IMR-90 (cell line): ENCODE measurements at regions not wholly inside any gene's neighbourhood (a gene's known extent, or its start where the extent isn't known, plus 50 kb on each side); places are given as distances from the start of the nearest gene placed in this dataset.

Source experiments
- ATAC-seq: fragments of 200-7000 bp; cut with Tn5 transposase; 2 replicates; pipeline ENCODE4 v1.9.1; 2020; ENCODE audit warnings: low read depth, mild to moderate bottlenecking, moderate library complexity
- BruUV-seq: library from RNA; stranded (reverse); fragments of 400-500 nt; replicated peaks from 2 replicates; lab custom pipeline; 2021; lab: Mats Ljungman, UMichigan
- CTCF ChIA-PET: fragments of 300-600 bp; formaldehyde crosslinking; extraction: SDS; loops from one replicate; lab custom pipeline; 2021; ENCODE audit warnings: antibody characterized with exemption; lab: Yijun Ruan, JAX
- POLR2A ChIA-PET: fragments of 300-600 bp; sonication (Branson Sonifier 250); formaldehyde crosslinking; loops from one replicate; lab custom pipeline; 2022; ENCODE audit warnings: antibody characterized with exemption; ENCODE audit not compliant: unreplicated experiment; lab: Charles Lee
- DNase-seq: peaks from one replicate; pipeline ENCODE4 v3.0.0; 2013
- H2AFZ ChIP-seq: replicated peaks from 2 replicates; pipeline ENCODE3; 2013; ENCODE audit warnings: low read length, mild to moderate bottlenecking; ENCODE audit not compliant: poor library complexity
- H2AK5ac ChIP-seq: 2 replicates; pipeline ENCODE4 v1.6.1; 2013; ENCODE audit warnings: low read depth, low read length, inconsistent platforms
- H2AK9ac ChIP-seq: replicated peaks from 2 replicates; pipeline ENCODE3; 2013; ENCODE audit warnings: mild to moderate bottlenecking, low read depth, low read length, moderate library complexity; ENCODE audit not compliant: poor library complexity
- H2BK120ac ChIP-seq: 2 replicates; pipeline ENCODE4 v1.6.1; 2013; ENCODE audit warnings: low read depth, low read length, inconsistent platforms
- H2BK15ac ChIP-seq: 3 replicates; pipeline ENCODE4 v1.6.1; 2013; ENCODE audit warnings: low read depth, low read length, inconsistent platforms
- H2BK20ac ChIP-seq: 2 replicates; pipeline ENCODE4 v1.6.1; 2013; ENCODE audit warnings: low read depth, mild to moderate bottlenecking, inconsistent platforms, low read length, moderate library complexity
- H2BK5ac ChIP-seq: 2 replicates; pipeline ENCODE4 v1.6.1; 2013; ENCODE audit warnings: mild to moderate bottlenecking, low read depth, low read length, inconsistent platforms; ENCODE audit not compliant: poor library complexity, severe bottlenecking
- H3K14ac ChIP-seq: replicated peaks from 2 replicates; pipeline ENCODE4 v1.6.1; 2013; ENCODE audit warnings: low read depth, low read length, inconsistent platforms
- H3K18ac ChIP-seq: 2 replicates; pipeline ENCODE4 v1.6.1; 2013; ENCODE audit warnings: low read depth, low read length, control low read depth
- H3K23ac ChIP-seq: 2 replicates; pipeline ENCODE4 v1.6.1; 2013; ENCODE audit warnings: low read depth, low read length, inconsistent platforms
- H3K27ac ChIP-seq: 2 replicates; pipeline ENCODE4 v1.5.1; 2013; ENCODE audit warnings: mild to moderate bottlenecking, control low read depth, low read length; ENCODE audit not compliant: insufficient read depth
- H3K27me3 ChIP-seq: 2 replicates; pipeline ENCODE4 v1.6.1; 2013; ENCODE audit warnings: low read length; ENCODE audit not compliant: control insufficient read depth, insufficient read depth
- H3K36me3 ChIP-seq: 2 replicates; pipeline ENCODE4 v1.6.1; 2013; ENCODE audit warnings: low read length, mixed read lengths; ENCODE audit not compliant: control insufficient read depth, insufficient read depth
- H3K4ac ChIP-seq: 2 replicates; pipeline ENCODE4 v1.6.1; 2013; ENCODE audit warnings: low read depth, low read length, inconsistent platforms
- H3K4me1 ChIP-seq: 2 replicates; pipeline ENCODE4 v1.6.1; 2013; ENCODE audit warnings: low read length, mixed read lengths; ENCODE audit not compliant: control insufficient read depth, insufficient read depth
- H3K4me2 ChIP-seq: 2 replicates; pipeline ENCODE4 v1.6.1; 2013; ENCODE audit warnings: low read depth, mild to moderate bottlenecking, control low read depth, low read length, moderate library complexity
- H3K4me3 ChIP-seq: 2 replicates; pipeline ENCODE4 v1.5.1; 2013; ENCODE audit warnings: low read depth, mild to moderate bottlenecking, control low read depth, low read length, moderate library complexity; ENCODE audit not compliant: insufficient read depth
- H3K56ac ChIP-seq: 2 replicates; pipeline ENCODE4 v1.6.1; 2013; ENCODE audit warnings: low read length, inconsistent platforms; ENCODE audit not compliant: insufficient read depth; ENCODE audit errors: extremely low read depth
- H3K79me1 ChIP-seq, 2 experiments: 2 replicates each; pipeline ENCODE4 v1.6.1; 2013; ENCODE audit warnings: low read length in 2 of 2, inconsistent platforms in 1 of 2, low read depth in 1 of 2
- H3K9ac ChIP-seq: 2 replicates; pipeline ENCODE4 v1.6.1; 2013; ENCODE audit warnings: low read depth, low read length, control low read depth
- H3K9me1 ChIP-seq: 2 replicates; pipeline ENCODE4 v1.6.1; 2013; ENCODE audit warnings: low read length, inconsistent platforms; ENCODE audit not compliant: insufficient read depth
- H3K9me3 ChIP-seq: 2 replicates; pipeline ENCODE4 v1.6.1; 2013; ENCODE audit warnings: low read length; ENCODE audit not compliant: control insufficient read depth, insufficient read depth
- H4K20me1 ChIP-seq: 2 replicates; pipeline ENCODE4 v1.6.1; 2013; ENCODE audit warnings: low read length, inconsistent platforms; ENCODE audit not compliant: insufficient read depth
- H4K5ac ChIP-seq: 2 replicates; pipeline ENCODE4 v1.6.1; 2013; ENCODE audit warnings: mild to moderate bottlenecking, low read depth, low read length, control low read depth
- H4K8ac ChIP-seq, 2 experiments: 2 replicates each; pipeline ENCODE4 v1.6.1; 2013; ENCODE audit warnings: low read depth in 2 of 2, low read length in 2 of 2, control low read depth in 1 of 2, inconsistent platforms in 1 of 2
- H4K91ac ChIP-seq: 2 replicates; pipeline ENCODE4 v1.6.1; 2013; ENCODE audit warnings: low read depth, low read length, inconsistent platforms; ENCODE audit not compliant: insufficient read depth
- FOS ChIP-seq: fragments of 150-350 bp; IDR thresholded peaks from 2 replicates; pipeline ENCODE4 v1.6.1; 2016; ENCODE audit warnings: low read depth, low read length
- MAFK ChIP-seq: IDR thresholded peaks from 2 replicates; pipeline ENCODE4 v1.6.1; 2012; ENCODE audit warnings: low read depth, low read length, improper control_type of control experiment
- POLR2A ChIP-seq: IDR thresholded peaks from 2 replicates; pipeline ENCODE4 v1.6.1; 2012; ENCODE audit warnings: mild to moderate bottlenecking, low read depth, low read length
- RAD21 ChIP-seq: IDR thresholded peaks from 2 replicates; pipeline ENCODE4 v1.6.1; 2012; ENCODE audit warnings: low read length, improper control_type of control experiment
- WGBS, 2 experiments: methylation state at CpG; one replicate each; pipeline versions ENCODE4 v1.1.5 to v1.1.7; 2013; ENCODE audit warnings: missing lambda C conversion rate in 2 of 2; ENCODE audit not compliant: insufficient read length in 1 of 2; ENCODE audit errors: extremely low coverage in 2 of 2; 5-methylcytosine and 5-hydroxymethylcytosine counted together
- dilution Hi-C: fragments of 300-500 bp; cut with HindIII; formaldehyde crosslinking; loops from one replicate; pipeline ENCODE4 v1.14.3; 2018; ENCODE audit warnings: low sequenced_read_pairs; ENCODE audit not compliant: unreplicated experiment
- in situ Hi-C: fragments of 300-500 bp; cut with MboI; formaldehyde crosslinking; loops from 3 replicates; pipeline ENCODE4 v1.14.3; 2019; ENCODE audit warnings: low sequenced_read_pairs, inconsistent platforms, mixed read lengths
- intact Hi-C: fragments of 100-400 bp; cut with micrococcal nuclease; formaldehyde crosslinking; loops from 2 replicates; pipeline ENCODE4 v1.10.0; 2022
- TF ChIP-seq, protein P1 (sequence below): conservative IDR thresholded peaks from 2 replicates; pipeline ENCODE4 v1.5.1; 2012; ENCODE audit warnings: mild to moderate bottlenecking, low read depth, low read length, improper control_type of control experiment
- TF ChIP-seq, protein P2 (sequence below): fragments of 150-350 bp; IDR thresholded peaks from 2 replicates; pipeline ENCODE4 v1.6.1; 2017; ENCODE audit warnings: mild to moderate bottlenecking, antibody characterized with exemption, low read length, low read depth

DNA sequence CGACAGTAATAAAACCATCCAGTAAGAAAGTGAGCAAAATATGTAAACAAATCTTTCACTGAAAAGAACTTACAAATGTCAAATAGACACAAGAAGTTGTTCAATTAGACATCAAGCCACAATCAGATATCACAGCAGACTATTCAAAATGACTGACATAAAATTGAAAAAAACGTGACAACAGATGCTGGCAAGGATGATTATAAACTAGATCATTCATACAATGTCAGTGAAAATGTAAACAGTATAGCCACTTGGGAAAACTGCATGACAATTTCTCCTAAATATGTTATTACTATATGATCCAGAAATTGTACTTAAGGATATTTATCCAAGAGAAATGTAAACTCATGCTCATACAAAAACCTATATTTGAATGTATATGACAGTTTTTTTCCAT is 609.4 kb upstream of the CNTNAP5 start:
- H2BK5ac ChIP-seq, result no peak overlapping the region
- no peak overlapping the region for H3K4me2 ChIP-seq
- intact Hi-C loops (no loop called here), in situ Hi-C loops (no loop called here), dilution Hi-C loops (no loop called here)
- no peak overlapping the region for H2AK5ac ChIP-seq
- no peaks in the 10 kb centered on the region for H4K20me1 ChIP-seq
- peaks cover 8% of the 10 kb centered on the region for H3K9me3 ChIP-seq
- H2BK15ac ChIP-seq, result no peak overlapping the region
- no peak for ATAC-seq
- no peak overlapping the region for H3K27ac ChIP-seq
- no peak overlapping the region for H4K5ac ChIP-seq
- no peak overlapping the region for H2BK120ac ChIP-seq
- TF ChIP-seq RAD21 (no peak), MAFK (no peak), FOS (no peak), POLR2A (no peak)
- TF ChIP-seq, protein P1, sequence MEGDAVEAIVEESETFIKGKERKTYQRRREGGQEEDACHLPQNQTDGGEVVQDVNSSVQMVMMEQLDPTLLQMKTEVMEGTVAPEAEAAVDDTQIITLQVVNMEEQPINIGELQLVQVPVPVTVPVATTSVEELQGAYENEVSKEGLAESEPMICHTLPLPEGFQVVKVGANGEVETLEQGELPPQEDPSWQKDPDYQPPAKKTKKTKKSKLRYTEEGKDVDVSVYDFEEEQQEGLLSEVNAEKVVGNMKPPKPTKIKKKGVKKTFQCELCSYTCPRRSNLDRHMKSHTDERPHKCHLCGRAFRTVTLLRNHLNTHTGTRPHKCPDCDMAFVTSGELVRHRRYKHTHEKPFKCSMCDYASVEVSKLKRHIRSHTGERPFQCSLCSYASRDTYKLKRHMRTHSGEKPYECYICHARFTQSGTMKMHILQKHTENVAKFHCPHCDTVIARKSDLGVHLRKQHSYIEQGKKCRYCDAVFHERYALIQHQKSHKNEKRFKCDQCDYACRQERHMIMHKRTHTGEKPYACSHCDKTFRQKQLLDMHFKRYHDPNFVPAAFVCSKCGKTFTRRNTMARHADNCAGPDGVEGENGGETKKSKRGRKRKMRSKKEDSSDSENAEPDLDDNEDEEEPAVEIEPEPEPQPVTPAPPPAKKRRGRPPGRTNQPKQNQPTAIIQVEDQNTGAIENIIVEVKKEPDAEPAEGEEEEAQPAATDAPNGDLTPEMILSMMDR, result no peak
- TF ChIP-seq, protein P2, sequence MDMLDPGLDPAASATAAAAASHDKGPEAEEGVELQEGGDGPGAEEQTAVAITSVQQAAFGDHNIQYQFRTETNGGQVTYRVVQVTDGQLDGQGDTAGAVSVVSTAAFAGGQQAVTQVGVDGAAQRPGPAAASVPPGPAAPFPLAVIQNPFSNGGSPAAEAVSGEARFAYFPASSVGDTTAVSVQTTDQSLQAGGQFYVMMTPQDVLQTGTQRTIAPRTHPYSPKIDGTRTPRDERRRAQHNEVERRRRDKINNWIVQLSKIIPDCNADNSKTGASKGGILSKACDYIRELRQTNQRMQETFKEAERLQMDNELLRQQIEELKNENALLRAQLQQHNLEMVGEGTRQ, result no peak
- H3K14ac ChIP-seq, result no peak overlapping the region
- H3K18ac ChIP-seq, result no peak overlapping the region
- H3K9me1 ChIP-seq, result no peaks in the 10 kb centered on the region
- no peaks in the 10 kb centered on the region for H3K4me1 ChIP-seq
- no peak overlapping the region for H4K91ac ChIP-seq
- H3K79me1 ChIP-seq, result no peaks in the 10 kb centered on the region
- no peaks in the 10 kb centered on the region for H3K27me3 ChIP-seq
- no peak overlapping the region for H3K4ac ChIP-seq
- no peaks in the 10 kb centered on the region for H3K36me3 ChIP-seq
- H3K56ac ChIP-seq, result no peak overlapping the region
- H2AFZ ChIP-seq, result no peak overlapping the region
- H2AK9ac ChIP-seq, result no peak overlapping the region
- no peak overlapping the region for H2BK20ac ChIP-seq
- ChIA-PET POLR2A (no interaction called here), CTCF (no interaction called here)
- H3K23ac ChIP-seq, result no peak overlapping the region
- H3K9ac ChIP-seq, result no peak overlapping the region
- no CpG with 5 or more reads among the region's 2 CpGs for WGBS, 2 experiments
- no peak for DNase-seq
- H4K8ac ChIP-seq, result no peak overlapping the region
- no TSS peak for BruUV-seq
- no peak overlapping the region for H3K4me3 ChIP-seq
